GM12878 (cell line): ENCODE measurements at regions not wholly inside any gene's neighbourhood (a gene's known extent, or its start where the extent isn't known, plus 50 kb on each side); places are given as distances from the start of the nearest gene placed in this dataset.

Experiments used
- ATAC-seq: fragments of 200-7000 bp; cut with Tn5 transposase; 3 replicates; pipeline ENCODE4 v1.9.1; 2020; ENCODE audit warnings: mild to moderate bottlenecking, moderate library complexity
- BruUV-seq: library from RNA; stranded (reverse); fragments of 400-500 nt; replicated peaks from 2 replicates; lab custom pipeline; 2021; lab: Mats Ljungman, UMichigan
- CTCF ChIA-PET: fragments of 300-600 bp; sonication (Branson Sonifier 250); formaldehyde crosslinking; extraction: SDS; loops from one replicate; lab custom pipeline; 2021; ENCODE audit warnings: inconsistent platforms; lab: Yijun Ruan, JAX
- POLR2A ChIA-PET: fragments of 350-600 bp; formaldehyde crosslinking; extraction: SDS; loops from one replicate; lab custom pipeline; 2021; ENCODE audit warnings: inconsistent platforms; lab: Charles Lee
- RAD21 ChIA-PET: fragments of 300-600 bp; sonication (Branson Sonifier 250); formaldehyde crosslinking; loops from one replicate; lab custom pipeline; 2023; ENCODE audit warnings: antibody characterized with exemption; ENCODE audit not compliant: unreplicated experiment; lab: Charles Lee
- SMC1A ChIA-PET: fragments of 300-600 bp; sonication (Branson Sonifier 250); formaldehyde crosslinking; loops from one replicate; lab custom pipeline; 2023; ENCODE audit not compliant: unreplicated experiment, uncharacterized antibody; lab: Charles Lee
- DNase-seq: peaks from one replicate; pipeline ENCODE4 v3.0.0-alpha.2; 2011; ENCODE audit warnings: low read depth, low spot score
- FAIRE-seq: peaks from 3 replicates; lab custom pipeline; 2011; peaks lifted over from hg19 to GRCh38; lab: Jason Lieb, UNC
- H2AFZ ChIP-seq: 2 replicates; pipeline ENCODE4 v1.6.0; 2011; ENCODE audit warnings: low read depth, low read length, control low read depth; ENCODE audit not compliant: control insufficient read depth
- H3K27ac ChIP-seq: 2 replicates; pipeline ENCODE4 v1.5.1; 2011; ENCODE audit warnings: control low read depth; ENCODE audit not compliant: control insufficient read depth, insufficient read depth
- H3K27me3 ChIP-seq, 2 experiments: replicated peaks in 1 of 2; 2 replicates each; pipeline versions ENCODE4 v1.6.0 to v1.6.1; 2011; ENCODE audit warnings: low read length in 1 of 2; ENCODE audit not compliant: control insufficient read depth in 2 of 2, insufficient read depth in 2 of 2
- H3K36me3 ChIP-seq, 2 experiments: 2 replicates each; pipeline ENCODE4 v1.5.1; 2011; ENCODE audit warnings: low read length in 1 of 2; ENCODE audit not compliant: control insufficient read depth in 2 of 2, insufficient read depth in 2 of 2
- H3K4me1 ChIP-seq: 2 replicates; pipeline ENCODE4 v1.6.1; 2011; ENCODE audit warnings: mild to moderate bottlenecking, low read length, moderate library complexity, mixed read lengths; ENCODE audit not compliant: control insufficient read depth, insufficient read depth
- H3K4me2 ChIP-seq: 2 replicates; pipeline ENCODE4 v1.6.0; 2011; ENCODE audit warnings: control low read depth; ENCODE audit not compliant: control insufficient read depth, insufficient read depth
- H3K4me3 ChIP-seq: fragments of 200-600 bp; sonication (generic); 2 replicates; pipeline ENCODE4 v1.5.1; 2016
- H3K79me2 ChIP-seq: 2 replicates; pipeline ENCODE4 v1.6.0; 2011; ENCODE audit warnings: low read length; ENCODE audit not compliant: control insufficient read depth, insufficient read depth
- H3K9ac ChIP-seq: 2 replicates; pipeline ENCODE4 v1.8.0; 2011; ENCODE audit warnings: low read length, control low read depth, mixed read lengths; ENCODE audit not compliant: control insufficient read depth, insufficient read depth
- H3K9me3 ChIP-seq: replicated peaks from 3 replicates; pipeline ENCODE4 v1.5.1; 2011; ENCODE audit warnings: mild to moderate bottlenecking, low read length; ENCODE audit not compliant: control insufficient read depth, insufficient read depth
- H4K20me1 ChIP-seq: 2 replicates; pipeline ENCODE4 v1.6.0; 2011; ENCODE audit not compliant: control insufficient read depth, insufficient read depth
- BMI1 ChIP-seq: fragments of 450-650 bp; IDR thresholded peaks from 2 replicates; pipeline ENCODE4 v1.6.1; 2016; ENCODE audit warnings: mild to moderate bottlenecking, moderate library complexity, borderline replicate concordance
- CBX3 ChIP-seq: fragments of 200-600 bp; sonication (generic); IDR thresholded peaks from 2 replicates; pipeline ENCODE4 v1.6.1; 2016; ENCODE audit warnings: low read depth, borderline replicate concordance
- NR2C1 ChIP-seq: fragments of 450-650 bp; IDR thresholded peaks from 2 replicates; pipeline ENCODE4 v1.6.1; 2017; ENCODE audit warnings: antibody characterized with exemption, mild to moderate bottlenecking, moderate library complexity
- TAF1 ChIP-seq: IDR thresholded peaks from 2 replicates; pipeline ENCODE4 v1.6.1; 2011; ENCODE audit warnings: mild to moderate bottlenecking, low read depth, low read length, borderline replicate concordance
- TBL1XR1 ChIP-seq: IDR thresholded peaks from 2 replicates; pipeline ENCODE4 v1.6.1; 2012; ENCODE audit warnings: low read depth, low read length, improper control_type of control experiment
- WGBS: methylation state at CpG from one replicate; pipeline ENCODE4 v1.1.6; 2016; ENCODE audit warnings: low lambda C conversion rate; ENCODE audit not compliant: insufficient replicate concordance, insufficient coverage; ENCODE audit errors: missing lambda C conversion rate; 5-methylcytosine and 5-hydroxymethylcytosine counted together
- in situ Hi-C: fragments of 300-500 bp; cut with MboI; formaldehyde crosslinking; loops from 9 replicates; pipeline ENCODE4 v1.14.3; 2018; ENCODE audit warnings: mixed read lengths
- intact Hi-C: fragments of 100-400 bp; cut with micrococcal nuclease; formaldehyde crosslinking; loops from one replicate; pipeline ENCODE4 v1.14.2; 2022; ENCODE audit not compliant: unreplicated experiment
- TF ChIP-seq, protein P1 (sequence below): fragments of 450-650 bp; IDR thresholded peaks from 2 replicates; pipeline ENCODE4 v1.6.1; 2018; ENCODE audit warnings: mild to moderate bottlenecking, low read depth, moderate library complexity; ENCODE audit not compliant: partially characterized antibody

DNA sequence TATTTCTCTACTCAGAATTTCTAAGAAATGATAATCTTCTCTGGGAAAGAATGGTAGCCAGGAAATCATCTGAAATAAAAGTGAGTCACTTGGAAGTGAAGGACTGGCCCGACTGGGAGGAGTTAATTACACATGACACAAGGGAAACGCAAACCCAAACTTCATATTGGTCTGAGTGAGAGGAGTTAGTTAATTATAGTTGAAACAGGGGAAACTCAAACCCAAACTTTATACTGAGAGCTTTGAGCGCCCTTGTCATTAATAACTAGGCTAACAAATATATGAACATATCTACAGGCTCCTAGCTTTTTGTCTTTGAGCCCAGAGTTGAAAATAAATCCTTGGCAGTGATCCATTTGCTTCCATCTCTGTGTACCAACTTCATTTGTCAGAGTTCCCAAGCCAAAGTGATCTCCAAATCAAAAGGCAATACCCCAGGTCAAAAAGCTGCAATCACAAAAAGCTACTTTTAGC is 187.8 kb upstream of the COL3A1 start:
- Histone ChIP-seq H3K79me2 (no peaks in the 10 kb centered on the region), H4K20me1 (no peaks in the 10 kb centered on the region), H3K4me2 (no peak overlapping the region), H3K9ac (no peak overlapping the region), H3K9me3 (no peaks in the 10 kb centered on the region), H3K4me1 (no peaks in the 10 kb centered on the region), H3K27me3 (no peaks in the 10 kb centered on the region), H3K27ac (no peak overlapping the region), H3K4me3 (no peak overlapping the region), H2AFZ (no peak overlapping the region), H3K36me3 (no peaks in the 10 kb centered on the region)
- POLR2A ChIA-PET = no interaction called here
- CTCF ChIA-PET = interaction anchor here (0.6 kb wide), 1 partner anchor 63 kb away, joined by 3 read pairs; no protein-coding TSS in a partner anchor
- SMC1A ChIA-PET = no interaction called here
- in situ Hi-C loops = no loop called here
- WGBS = 0% methylated on average over 3 of the region's 3 CpGs
- TF ChIP-seq BMI1 = no peak
- TF ChIP-seq TAF1 = no peak
- no peak for TF ChIP-seq TBL1XR1
- no peak for TF ChIP-seq NR2C1
- TF ChIP-seq, protein P1, sequence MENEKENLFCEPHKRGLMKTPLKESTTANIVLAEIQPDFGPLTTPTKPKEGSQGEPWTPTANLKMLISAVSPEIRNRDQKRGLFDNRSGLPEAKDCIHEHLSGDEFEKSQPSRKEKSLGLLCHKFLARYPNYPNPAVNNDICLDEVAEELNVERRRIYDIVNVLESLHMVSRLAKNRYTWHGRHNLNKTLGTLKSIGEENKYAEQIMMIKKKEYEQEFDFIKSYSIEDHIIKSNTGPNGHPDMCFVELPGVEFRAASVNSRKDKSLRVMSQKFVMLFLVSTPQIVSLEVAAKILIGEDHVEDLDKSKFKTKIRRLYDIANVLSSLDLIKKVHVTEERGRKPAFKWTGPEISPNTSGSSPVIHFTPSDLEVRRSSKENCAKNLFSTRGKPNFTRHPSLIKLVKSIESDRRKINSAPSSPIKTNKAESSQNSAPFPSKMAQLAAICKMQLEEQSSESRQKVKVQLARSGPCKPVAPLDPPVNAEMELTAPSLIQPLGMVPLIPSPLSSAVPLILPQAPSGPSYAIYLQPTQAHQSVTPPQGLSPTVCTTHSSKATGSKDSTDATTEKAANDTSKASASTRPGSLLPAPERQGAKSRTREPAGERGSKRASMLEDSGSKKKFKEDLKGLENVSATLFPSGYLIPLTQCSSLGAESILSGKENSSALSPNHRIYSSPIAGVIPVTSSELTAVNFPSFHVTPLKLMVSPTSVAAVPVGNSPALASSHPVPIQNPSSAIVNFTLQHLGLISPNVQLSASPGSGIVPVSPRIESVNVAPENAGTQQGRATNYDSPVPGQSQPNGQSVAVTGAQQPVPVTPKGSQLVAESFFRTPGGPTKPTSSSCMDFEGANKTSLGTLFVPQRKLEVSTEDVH = no peak
- TF ChIP-seq CBX3 = no peak
- FAIRE-seq (no peak), ATAC-seq (no peak), DNase-seq (no peak)
- intact Hi-C loops = no loop called here
- RAD21 ChIA-PET = no interaction called here
- no TSS peak for BruUV-seq
